GM08714 (cell line): ENCODE measurements at regions not wholly inside any gene's neighbourhood (a gene's known extent, or its start where the extent isn't known, plus 50 kb on each side); places are given as distances from the start of the nearest gene placed in this dataset.
"Not testable (repeated sequence)": the region's sequence is repeated elsewhere in the genome, so short reads cannot be mapped to it uniquely, and the experiment has no call there.

Experiments
- H3K4me3 ChIP-seq: fragments of 200-500 bp; sonication (Bioruptor generic); 2 replicates; pipeline ENCODE4 v1.5.1; 2014; ENCODE audit warnings: mild to moderate bottlenecking, low read length, inconsistent platforms
- ZNF274 ChIP-seq: IDR thresholded peaks from 2 replicates; pipeline ENCODE4 v1.6.1; 2012; ENCODE audit warnings: mild to moderate bottlenecking, low read depth, low read length

- TF ChIP-seq ZNF274 = no peak
- no peak overlapping the region for H3K4me3 ChIP-seq
These were observed 187.4 kb downstream of the GOLGA6L6 start for GRCh38 chr15:20353966-20354883.

- TF ChIP-seq ZNF274 = no peak
- no peak overlapping the region for H3K4me3 ChIP-seq
These were observed 189.1 kb downstream of the GOLGA6L6 start for GRCh38 chr15:20352241-20353200.

- H3K4me3 ChIP-seq = no peak overlapping the region
- TF ChIP-seq ZNF274 = no peak
These were observed 190.1 kb downstream of the GOLGA6L6 start for GRCh38 chr15:20351448-20351971.

GRCh38 chr15:20349774-20350498, 191.7 kb downstream of the GOLGA6L6 start:
- no peak overlapping the region for H3K4me3 ChIP-seq
- TF ChIP-seq ZNF274 = no peak

- no peak for TF ChIP-seq ZNF274
These were observed 192.5 kb downstream of the GOLGA6L6 start for GRCh38 chr15:20348900-20349773.

GRCh38 chr15:20348291-20348899, 193.2 kb downstream of the GOLGA6L6 start:
- H3K4me3 ChIP-seq = no peak overlapping the region
- no peak for TF ChIP-seq ZNF274

More at GRCh38 chr15:20348900-20349773, 192.5 kb downstream of the GOLGA6L6 start:
- no peak overlapping the region for H3K4me3 ChIP-seq

GRCh38 chr15:20346082-20346805, 195.4 kb downstream of the GOLGA6L6 start:
- no peak overlapping the region for H3K4me3 ChIP-seq
- TF ChIP-seq ZNF274 = no peak

- no peak overlapping the region for H3K4me3 ChIP-seq
- TF ChIP-seq ZNF274 = no peak
These were observed 196.1 kb downstream of the GOLGA6L6 start for GRCh38 chr15:20345401-20345958.

GRCh38 chr15:20344601-20345400, 196.8 kb downstream of the GOLGA6L6 start:
- TF ChIP-seq ZNF274 = no peak
- H3K4me3 ChIP-seq = no peak overlapping the region

GRCh38 chr15:20343395-20344211, 198.0 kb downstream of the GOLGA6L6 start:
- H3K4me3 ChIP-seq = not testable (repeated sequence)

- not testable (repeated sequence) for H3K4me3 ChIP-seq
These were observed 198.8 kb downstream of the GOLGA6L6 start for GRCh38 chr15:20342601-20343394.
